ENCODE measurements at regions not wholly inside any gene's neighbourhood (a gene's known extent, or its start where the extent isn't known, plus 50 kb on each side); places are given as distances from the start of the nearest gene placed in this dataset.

DNA sequence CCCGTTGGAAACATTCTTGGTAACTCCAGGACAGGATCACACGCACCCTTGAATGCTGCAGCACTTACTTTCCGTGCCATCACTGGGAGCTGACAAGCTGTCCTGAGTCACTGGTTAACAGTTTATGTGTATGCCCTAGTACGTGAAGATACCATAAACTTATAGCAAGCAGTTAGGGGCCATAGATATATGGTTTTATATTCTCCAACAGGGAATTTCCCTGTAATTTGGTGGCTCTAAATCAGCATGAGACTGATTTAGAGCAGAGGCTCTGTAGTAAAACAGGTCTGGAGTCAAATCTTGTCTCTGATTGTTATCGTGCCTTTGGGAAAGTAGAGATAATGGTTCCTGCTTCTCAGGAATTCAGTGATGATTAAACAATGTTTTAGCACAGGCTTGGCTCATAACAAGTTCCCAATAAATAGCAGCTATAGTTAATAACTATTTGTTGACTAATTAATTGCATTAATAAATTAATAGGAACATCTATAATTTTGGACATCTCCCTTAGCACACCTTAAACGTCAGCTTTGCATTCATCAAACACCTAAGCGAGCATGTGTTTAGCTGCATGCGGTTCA lies 215.2 kb downstream of the VAPA start:
- TF ChIP-seq, protein P1, sequence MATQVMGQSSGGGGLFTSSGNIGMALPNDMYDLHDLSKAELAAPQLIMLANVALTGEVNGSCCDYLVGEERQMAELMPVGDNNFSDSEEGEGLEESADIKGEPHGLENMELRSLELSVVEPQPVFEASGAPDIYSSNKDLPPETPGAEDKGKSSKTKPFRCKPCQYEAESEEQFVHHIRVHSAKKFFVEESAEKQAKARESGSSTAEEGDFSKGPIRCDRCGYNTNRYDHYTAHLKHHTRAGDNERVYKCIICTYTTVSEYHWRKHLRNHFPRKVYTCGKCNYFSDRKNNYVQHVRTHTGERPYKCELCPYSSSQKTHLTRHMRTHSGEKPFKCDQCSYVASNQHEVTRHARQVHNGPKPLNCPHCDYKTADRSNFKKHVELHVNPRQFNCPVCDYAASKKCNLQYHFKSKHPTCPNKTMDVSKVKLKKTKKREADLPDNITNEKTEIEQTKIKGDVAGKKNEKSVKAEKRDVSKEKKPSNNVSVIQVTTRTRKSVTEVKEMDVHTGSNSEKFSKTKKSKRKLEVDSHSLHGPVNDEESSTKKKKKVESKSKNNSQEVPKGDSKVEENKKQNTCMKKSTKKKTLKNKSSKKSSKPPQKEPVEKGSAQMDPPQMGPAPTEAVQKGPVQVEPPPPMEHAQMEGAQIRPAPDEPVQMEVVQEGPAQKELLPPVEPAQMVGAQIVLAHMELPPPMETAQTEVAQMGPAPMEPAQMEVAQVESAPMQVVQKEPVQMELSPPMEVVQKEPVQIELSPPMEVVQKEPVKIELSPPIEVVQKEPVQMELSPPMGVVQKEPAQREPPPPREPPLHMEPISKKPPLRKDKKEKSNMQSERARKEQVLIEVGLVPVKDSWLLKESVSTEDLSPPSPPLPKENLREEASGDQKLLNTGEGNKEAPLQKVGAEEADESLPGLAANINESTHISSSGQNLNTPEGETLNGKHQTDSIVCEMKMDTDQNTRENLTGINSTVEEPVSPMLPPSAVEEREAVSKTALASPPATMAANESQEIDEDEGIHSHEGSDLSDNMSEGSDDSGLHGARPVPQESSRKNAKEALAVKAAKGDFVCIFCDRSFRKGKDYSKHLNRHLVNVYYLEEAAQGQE (IDR thresholded peaks at IDR 0.05; ENCODE audit: low read depth): no peak
- TF ChIP-seq EGR1 (IDR thresholded peaks at IDR 0.05) (no peak), CEBPB (IDR thresholded peaks at IDR 0.05) (no peak), TAF1 (IDR thresholded peaks at IDR 0.05; ENCODE audit: low read depth) (no peak), RAD21 (IDR thresholded peaks at IDR 0.05; ENCODE audit: low read depth) (no peak), NFIC (IDR thresholded peaks at IDR 0.05) (no peak), EP300 (IDR thresholded peaks at IDR 0.05; ENCODE audit: borderline replicate concordance) (no peak), ZBTB7A (IDR thresholded peaks at IDR 0.05; ENCODE audit: low read depth) (no peak), YY1 (IDR thresholded peaks at IDR 0.05; ENCODE audit: low read depth) (no peak)
- TF ChIP-seq, protein P2, sequence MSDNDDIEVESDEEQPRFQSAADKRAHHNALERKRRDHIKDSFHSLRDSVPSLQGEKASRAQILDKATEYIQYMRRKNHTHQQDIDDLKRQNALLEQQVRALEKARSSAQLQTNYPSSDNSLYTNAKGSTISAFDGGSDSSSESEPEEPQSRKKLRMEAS (IDR thresholded peaks at IDR 0.05): no peak
- TF ChIP-seq, protein P3, sequence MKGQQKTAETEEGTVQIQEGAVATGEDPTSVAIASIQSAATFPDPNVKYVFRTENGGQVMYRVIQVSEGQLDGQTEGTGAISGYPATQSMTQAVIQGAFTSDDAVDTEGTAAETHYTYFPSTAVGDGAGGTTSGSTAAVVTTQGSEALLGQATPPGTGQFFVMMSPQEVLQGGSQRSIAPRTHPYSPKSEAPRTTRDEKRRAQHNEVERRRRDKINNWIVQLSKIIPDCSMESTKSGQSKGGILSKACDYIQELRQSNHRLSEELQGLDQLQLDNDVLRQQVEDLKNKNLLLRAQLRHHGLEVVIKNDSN (IDR thresholded peaks at IDR 0.05): no peak

Data from Ishikawa (cell line).